NCI-H2196 treated with DMSO at 0.1 percent for 48 hours (cell line): ENCODE measurements at regions not wholly inside any gene's neighbourhood (a gene's known extent, or its start where the extent isn't known, plus 50 kb on each side); places are given as distances from the start of the nearest gene placed in this dataset.
"Not testable (repeated sequence)": the region's sequence is repeated elsewhere in the genome, so short reads cannot be mapped to it uniquely, and the experiment has no call there.

ENCODE experiments used
- DNase-seq: peaks from one replicate; lab custom pipeline; 2025; ENCODE audit not compliant: unreplicated experiment; lab: John Stamatoyannopoulos, UW

DNA sequence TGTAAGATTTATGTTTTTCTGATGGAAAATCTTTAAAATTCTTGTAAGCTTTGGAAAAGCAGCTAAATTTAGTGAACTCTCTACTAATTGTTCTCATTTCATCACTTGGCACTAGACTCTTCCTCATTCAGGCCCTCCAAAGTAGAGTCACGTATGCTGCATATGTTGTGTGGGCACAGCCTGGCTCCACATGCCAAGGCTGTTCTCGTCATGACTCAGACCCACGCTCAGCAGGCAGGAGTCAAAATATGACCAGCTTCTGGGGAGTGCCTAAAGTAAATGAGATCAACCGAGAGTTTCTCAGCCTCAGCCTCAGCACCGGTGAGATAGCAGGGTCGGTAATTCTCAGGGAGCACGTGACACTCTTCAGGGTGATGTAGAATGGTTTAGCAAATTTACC is 1672.9 kb downstream of the REEP3 start:
- no peak for DNase-seq

GRCh38 chr10:65194555-65194954 is 1673.4 kb downstream of the REEP3 start:
- DNase-seq, result no peak

DNA sequence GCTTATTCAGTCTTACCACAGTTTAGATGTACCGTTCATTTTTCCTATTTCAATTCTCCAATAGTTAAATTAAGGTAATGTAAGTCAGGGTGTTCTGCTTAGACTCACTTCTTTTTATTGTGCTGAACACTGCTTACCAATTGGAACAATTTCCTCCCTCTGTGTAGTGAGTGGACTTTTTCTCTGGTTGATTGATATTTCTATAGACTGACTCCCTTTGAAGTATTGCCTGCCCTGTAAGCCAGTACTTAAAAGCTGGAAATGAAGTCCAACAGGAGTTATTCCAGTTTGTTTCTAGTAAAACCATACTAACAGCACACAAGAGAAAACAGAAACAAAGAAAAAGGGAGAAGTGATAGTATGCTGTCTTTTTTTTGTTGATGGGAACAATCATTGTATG is 1674.9 kb downstream of the REEP3 start:
- DNase-seq, result no peak

GRCh38 chr10:65197935-65198334 is 1676.7 kb downstream of the REEP3 start:
- DNase-seq, result no peak

DNA sequence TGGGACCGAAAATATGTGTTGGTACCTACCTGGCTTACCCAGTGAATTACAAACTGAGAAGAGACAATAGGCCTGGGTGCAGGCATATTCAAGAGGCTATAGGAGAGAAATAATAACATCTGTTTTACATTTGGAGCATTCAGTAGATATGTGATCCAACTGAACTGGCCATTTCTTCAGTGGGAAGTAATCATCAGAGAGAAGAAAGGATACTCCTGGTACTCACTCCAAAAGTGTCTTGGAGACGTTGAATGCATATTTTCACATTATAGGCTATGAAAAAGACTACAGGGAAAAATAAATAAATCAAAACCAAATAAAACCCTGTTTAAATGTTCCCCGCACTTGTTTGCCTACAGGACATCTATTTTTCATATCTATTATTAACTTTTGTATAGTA is 1680.3 kb downstream of the REEP3 start:
- no peak for DNase-seq

DNA sequence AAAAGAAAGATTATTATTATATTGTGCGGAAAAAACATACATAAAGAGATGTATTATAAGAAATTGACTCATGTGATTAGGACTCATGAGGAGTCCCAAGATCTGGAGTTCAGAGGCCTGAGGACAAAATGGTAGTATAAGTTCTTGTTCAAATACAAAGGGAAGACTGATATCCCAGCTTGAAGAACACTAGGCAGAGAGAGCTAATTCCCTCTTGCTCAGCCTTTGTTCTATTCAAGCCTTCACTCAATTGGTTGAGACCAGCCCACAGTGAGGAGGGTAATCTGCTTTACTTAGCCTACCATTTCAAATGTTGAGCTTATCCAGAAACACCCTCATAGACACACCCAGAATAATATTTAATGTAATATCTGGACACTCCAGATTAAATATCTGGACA is 1683.8 kb downstream of the REEP3 start:
- DNase-seq, result no peak

DNA sequence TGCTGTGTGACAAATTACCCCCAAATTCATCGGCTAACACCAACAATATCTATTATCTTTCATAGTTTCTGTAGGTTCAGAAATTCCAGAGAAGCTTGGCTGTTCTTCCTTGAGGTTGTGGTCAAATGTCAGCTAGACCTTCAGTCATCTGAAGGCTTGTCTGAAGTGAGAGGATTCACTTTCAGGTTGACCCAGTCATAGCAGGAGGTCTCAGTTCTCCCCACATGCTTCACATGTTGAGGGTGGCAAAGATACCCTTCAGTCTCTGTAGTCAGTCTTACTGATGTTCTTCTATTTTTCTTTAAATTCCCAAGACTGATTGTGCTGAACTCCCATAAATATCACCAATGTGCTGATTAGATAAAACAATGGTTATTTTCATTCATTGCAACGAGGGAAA is 1692.0 kb downstream of the REEP3 start:
- DNase-seq, result no peak

- no peak for DNase-seq
These were observed 1698.2 kb downstream of the REEP3 start for GRCh38 chr10:65219444-65219843.

GRCh38 chr10:65231148-65231547 is 1694.7 kb upstream of the LRRTM3 start:
- no peak for DNase-seq

GRCh38 chr10:65234261-65234660 is 1691.6 kb upstream of the LRRTM3 start:
- no peak for DNase-seq

GRCh38 chr10:65235266-65235665 is 1690.6 kb upstream of the LRRTM3 start:
- no peak for DNase-seq

DNA sequence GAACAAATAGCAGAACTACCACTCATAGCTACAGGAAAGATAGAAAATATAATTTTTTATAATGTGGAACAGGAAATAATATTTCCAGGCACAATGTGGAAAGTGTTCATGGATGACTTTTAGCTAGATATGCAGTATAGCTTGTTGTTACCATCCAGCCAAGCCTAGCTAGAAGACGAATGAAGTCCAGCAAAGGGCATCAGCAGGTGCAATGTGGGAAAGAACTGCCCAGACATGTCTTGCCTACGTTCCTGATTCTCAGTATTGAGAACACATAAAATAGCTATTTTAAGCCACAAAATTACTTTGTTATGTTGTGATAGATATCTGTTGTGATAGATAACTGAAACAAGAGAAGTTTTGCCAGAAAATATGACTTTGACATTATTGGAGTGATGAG is 1690.0 kb upstream of the LRRTM3 start:
- DNase-seq, result no peak

GRCh38 chr10:65265451-65265954 is 1660.3 kb upstream of the LRRTM3 start:
- no peak for DNase-seq

- DNase-seq, result not testable (repeated sequence)
These were observed 1656.3 kb upstream of the LRRTM3 start for GRCh38 chr10:65269551-65269950.

GRCh38 chr10:65270969-65271368 is 1654.9 kb upstream of the LRRTM3 start:
- no peak for DNase-seq

GRCh38 chr10:65273115-65273514 is 1652.7 kb upstream of the LRRTM3 start:
- no peak for DNase-seq

GRCh38 chr10:65275296-65275695 is 1650.5 kb upstream of the LRRTM3 start:
- DNase-seq, result no peak

- DNase-seq, result no peak
These were observed 1641.3 kb upstream of the LRRTM3 start for GRCh38 chr10:65284495-65285041.

- not testable (repeated sequence) for DNase-seq
These were observed 1640.1 kb upstream of the LRRTM3 start for GRCh38 chr10:65285726-65286125.

- no peak for DNase-seq
These were observed 1634.5 kb upstream of the LRRTM3 start for GRCh38 chr10:65291286-65291685.

GRCh38 chr10:65292551-65292950 is 1633.3 kb upstream of the LRRTM3 start:
- DNase-seq, result no peak

GRCh38 chr10:65294329-65294728 is 1631.5 kb upstream of the LRRTM3 start:
- no peak for DNase-seq

DNA sequence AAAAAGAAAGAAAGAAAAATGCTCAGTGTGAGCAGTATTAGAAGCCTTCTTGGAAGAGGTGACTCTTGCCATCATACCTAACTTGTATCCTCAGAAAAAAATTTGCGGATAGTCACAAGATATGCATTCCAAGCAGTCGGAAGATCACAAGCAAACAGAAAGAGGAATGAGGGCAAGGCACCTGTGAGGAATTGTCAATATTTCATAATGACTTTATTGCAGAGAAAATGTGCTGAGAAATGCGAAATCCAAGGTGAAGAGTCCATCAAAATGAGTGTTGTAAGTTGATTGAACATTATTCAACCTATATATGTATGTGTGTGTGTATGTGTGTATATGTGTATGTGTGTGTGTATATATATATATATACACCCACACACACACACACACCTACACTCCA is 1624.7 kb upstream of the LRRTM3 start:
- DNase-seq, result no peak
